IMR-90 (cell line): ENCODE measurements at regions not wholly inside any gene's neighbourhood (a gene's known extent, or its start where the extent isn't known, plus 50 kb on each side); places are given as distances from the start of the nearest gene placed in this dataset.

Source experiments
- ATAC-seq: fragments of 200-7000 bp; cut with Tn5 transposase; 2 replicates; pipeline ENCODE4 v1.9.1; 2020; ENCODE audit warnings: low read depth, mild to moderate bottlenecking, moderate library complexity
- BruUV-seq: library from RNA; stranded (reverse); fragments of 400-500 nt; replicated peaks from 2 replicates; lab custom pipeline; 2021; lab: Mats Ljungman, UMichigan
- CTCF ChIA-PET: fragments of 300-600 bp; formaldehyde crosslinking; extraction: SDS; loops from one replicate; lab custom pipeline; 2021; ENCODE audit warnings: antibody characterized with exemption; lab: Yijun Ruan, JAX
- POLR2A ChIA-PET: fragments of 300-600 bp; sonication (Branson Sonifier 250); formaldehyde crosslinking; loops from one replicate; lab custom pipeline; 2022; ENCODE audit warnings: antibody characterized with exemption; ENCODE audit not compliant: unreplicated experiment; lab: Charles Lee
- DNase-seq: peaks from one replicate; pipeline ENCODE4 v3.0.0; 2013
- H2AFZ ChIP-seq: replicated peaks from 2 replicates; pipeline ENCODE3; 2013; ENCODE audit warnings: low read length, mild to moderate bottlenecking; ENCODE audit not compliant: poor library complexity
- H2AK5ac ChIP-seq: 2 replicates; pipeline ENCODE4 v1.6.1; 2013; ENCODE audit warnings: low read depth, low read length, inconsistent platforms
- H2AK9ac ChIP-seq: replicated peaks from 2 replicates; pipeline ENCODE3; 2013; ENCODE audit warnings: mild to moderate bottlenecking, low read depth, low read length, moderate library complexity; ENCODE audit not compliant: poor library complexity
- H2BK120ac ChIP-seq: 2 replicates; pipeline ENCODE4 v1.6.1; 2013; ENCODE audit warnings: low read depth, low read length, inconsistent platforms
- H2BK15ac ChIP-seq: 3 replicates; pipeline ENCODE4 v1.6.1; 2013; ENCODE audit warnings: low read depth, low read length, inconsistent platforms
- H2BK20ac ChIP-seq: 2 replicates; pipeline ENCODE4 v1.6.1; 2013; ENCODE audit warnings: low read depth, mild to moderate bottlenecking, inconsistent platforms, low read length, moderate library complexity
- H2BK5ac ChIP-seq: 2 replicates; pipeline ENCODE4 v1.6.1; 2013; ENCODE audit warnings: mild to moderate bottlenecking, low read depth, low read length, inconsistent platforms; ENCODE audit not compliant: poor library complexity, severe bottlenecking
- H3K14ac ChIP-seq: replicated peaks from 2 replicates; pipeline ENCODE4 v1.6.1; 2013; ENCODE audit warnings: low read depth, low read length, inconsistent platforms
- H3K18ac ChIP-seq: 2 replicates; pipeline ENCODE4 v1.6.1; 2013; ENCODE audit warnings: low read depth, low read length, control low read depth
- H3K23ac ChIP-seq: 2 replicates; pipeline ENCODE4 v1.6.1; 2013; ENCODE audit warnings: low read depth, low read length, inconsistent platforms
- H3K27ac ChIP-seq: 2 replicates; pipeline ENCODE4 v1.5.1; 2013; ENCODE audit warnings: mild to moderate bottlenecking, control low read depth, low read length; ENCODE audit not compliant: insufficient read depth
- H3K27me3 ChIP-seq: 2 replicates; pipeline ENCODE4 v1.6.1; 2013; ENCODE audit warnings: low read length; ENCODE audit not compliant: control insufficient read depth, insufficient read depth
- H3K36me3 ChIP-seq: 2 replicates; pipeline ENCODE4 v1.6.1; 2013; ENCODE audit warnings: low read length, mixed read lengths; ENCODE audit not compliant: control insufficient read depth, insufficient read depth
- H3K4ac ChIP-seq: 2 replicates; pipeline ENCODE4 v1.6.1; 2013; ENCODE audit warnings: low read depth, low read length, inconsistent platforms
- H3K4me1 ChIP-seq: 2 replicates; pipeline ENCODE4 v1.6.1; 2013; ENCODE audit warnings: low read length, mixed read lengths; ENCODE audit not compliant: control insufficient read depth, insufficient read depth
- H3K4me2 ChIP-seq: 2 replicates; pipeline ENCODE4 v1.6.1; 2013; ENCODE audit warnings: low read depth, mild to moderate bottlenecking, control low read depth, low read length, moderate library complexity
- H3K4me3 ChIP-seq: 2 replicates; pipeline ENCODE4 v1.5.1; 2013; ENCODE audit warnings: low read depth, mild to moderate bottlenecking, control low read depth, low read length, moderate library complexity; ENCODE audit not compliant: insufficient read depth
- H3K56ac ChIP-seq: 2 replicates; pipeline ENCODE4 v1.6.1; 2013; ENCODE audit warnings: low read length, inconsistent platforms; ENCODE audit not compliant: insufficient read depth; ENCODE audit errors: extremely low read depth
- H3K79me1 ChIP-seq, 2 experiments: 2 replicates each; pipeline ENCODE4 v1.6.1; 2013; ENCODE audit warnings: low read length in 2 of 2, inconsistent platforms in 1 of 2, low read depth in 1 of 2
- H3K9ac ChIP-seq: 2 replicates; pipeline ENCODE4 v1.6.1; 2013; ENCODE audit warnings: low read depth, low read length, control low read depth
- H3K9me1 ChIP-seq: 2 replicates; pipeline ENCODE4 v1.6.1; 2013; ENCODE audit warnings: low read length, inconsistent platforms; ENCODE audit not compliant: insufficient read depth
- H3K9me3 ChIP-seq: 2 replicates; pipeline ENCODE4 v1.6.1; 2013; ENCODE audit warnings: low read length; ENCODE audit not compliant: control insufficient read depth, insufficient read depth
- H4K20me1 ChIP-seq: 2 replicates; pipeline ENCODE4 v1.6.1; 2013; ENCODE audit warnings: low read length, inconsistent platforms; ENCODE audit not compliant: insufficient read depth
- H4K5ac ChIP-seq: 2 replicates; pipeline ENCODE4 v1.6.1; 2013; ENCODE audit warnings: mild to moderate bottlenecking, low read depth, low read length, control low read depth
- H4K8ac ChIP-seq, 2 experiments: 2 replicates each; pipeline ENCODE4 v1.6.1; 2013; ENCODE audit warnings: low read depth in 2 of 2, low read length in 2 of 2, control low read depth in 1 of 2, inconsistent platforms in 1 of 2
- H4K91ac ChIP-seq: 2 replicates; pipeline ENCODE4 v1.6.1; 2013; ENCODE audit warnings: low read depth, low read length, inconsistent platforms; ENCODE audit not compliant: insufficient read depth
- BHLHE40 ChIP-seq: fragments of 150-350 bp; IDR thresholded peaks from 2 replicates; pipeline ENCODE4 v1.6.1; 2016; ENCODE audit warnings: mild to moderate bottlenecking, low read depth, low read length
- CEBPB ChIP-seq: IDR thresholded peaks from 2 replicates; pipeline ENCODE4 v1.6.1; 2012; ENCODE audit warnings: low read depth, low read length, improper control_type of control experiment
- CHD1 ChIP-seq: IDR thresholded peaks from 2 replicates; pipeline ENCODE4 v1.6.1; 2012; ENCODE audit warnings: low read depth, low read length, improper control_type of control experiment
- ELK1 ChIP-seq: fragments of 150-350 bp; IDR thresholded peaks from 2 replicates; pipeline ENCODE4 v1.6.1; 2016; ENCODE audit warnings: low read depth, mild to moderate bottlenecking, low read length, moderate library complexity, borderline replicate concordance
- FOS ChIP-seq: fragments of 150-350 bp; IDR thresholded peaks from 2 replicates; pipeline ENCODE4 v1.6.1; 2016; ENCODE audit warnings: low read depth, low read length
- MAFK ChIP-seq: IDR thresholded peaks from 2 replicates; pipeline ENCODE4 v1.6.1; 2012; ENCODE audit warnings: low read depth, low read length, improper control_type of control experiment
- MAZ ChIP-seq: IDR thresholded peaks from 2 replicates; pipeline ENCODE4 v1.6.1; 2012; ENCODE audit warnings: low read depth, mild to moderate bottlenecking, low read length, improper control_type of control experiment, moderate library complexity, borderline replicate concordance
- MXI1 ChIP-seq: IDR thresholded peaks from 2 replicates; pipeline ENCODE4 v1.6.1; 2012; ENCODE audit warnings: low read depth, mild to moderate bottlenecking, low read length, moderate library complexity, borderline replicate concordance
- POLR2A ChIP-seq: IDR thresholded peaks from 2 replicates; pipeline ENCODE4 v1.6.1; 2012; ENCODE audit warnings: mild to moderate bottlenecking, low read depth, low read length
- RAD21 ChIP-seq: IDR thresholded peaks from 2 replicates; pipeline ENCODE4 v1.6.1; 2012; ENCODE audit warnings: low read length, improper control_type of control experiment
- RCOR1 ChIP-seq: IDR thresholded peaks from 2 replicates; pipeline ENCODE4 v1.6.1; 2012; ENCODE audit warnings: mild to moderate bottlenecking, low read length, improper control_type of control experiment; ENCODE audit not compliant: insufficient replicate concordance
- RFX5 ChIP-seq: IDR thresholded peaks from 2 replicates; pipeline ENCODE4 v1.8.0; 2012; ENCODE audit warnings: low read depth, mild to moderate bottlenecking, low read length, moderate library complexity
- SMC3 ChIP-seq: fragments of 150-350 bp; IDR thresholded peaks from 2 replicates; pipeline ENCODE4 v1.6.1; 2016; ENCODE audit warnings: low read depth, mild to moderate bottlenecking, antibody characterized with exemption, low read length, moderate library complexity
- USF2 ChIP-seq: fragments of 150-350 bp; IDR thresholded peaks from 2 replicates; pipeline ENCODE4 v1.6.1; 2017; ENCODE audit warnings: mild to moderate bottlenecking, antibody characterized with exemption, low read length, low read depth
- WGBS, 2 experiments: methylation state at CpG; one replicate each; pipeline versions ENCODE4 v1.1.5 to v1.1.7; 2013; ENCODE audit warnings: missing lambda C conversion rate in 2 of 2; ENCODE audit not compliant: insufficient read length in 1 of 2; ENCODE audit errors: extremely low coverage in 2 of 2; 5-methylcytosine and 5-hydroxymethylcytosine counted together
- dilution Hi-C: fragments of 300-500 bp; cut with HindIII; formaldehyde crosslinking; loops from one replicate; pipeline ENCODE4 v1.14.3; 2018; ENCODE audit warnings: low sequenced_read_pairs; ENCODE audit not compliant: unreplicated experiment
- in situ Hi-C: fragments of 300-500 bp; cut with MboI; formaldehyde crosslinking; loops from 3 replicates; pipeline ENCODE4 v1.14.3; 2019; ENCODE audit warnings: low sequenced_read_pairs, inconsistent platforms, mixed read lengths
- intact Hi-C: fragments of 100-400 bp; cut with micrococcal nuclease; formaldehyde crosslinking; loops from 2 replicates; pipeline ENCODE4 v1.10.0; 2022

- Histone ChIP-seq H2BK5ac (no peak overlapping the region), H4K8ac (no peak overlapping the region), H2BK120ac (no peak overlapping the region), H2BK20ac (no peak overlapping the region), H3K4ac (no peak overlapping the region), H2BK15ac (no peak overlapping the region), H3K4me1 (no peaks in the 10 kb centered on the region), H4K5ac (no peak overlapping the region), H4K91ac (no peak overlapping the region), H3K56ac (no peak overlapping the region), H4K20me1 (no peaks in the 10 kb centered on the region), H3K79me1 (no peaks in the 10 kb centered on the region), H3K4me2 (no peak overlapping the region), H3K4me3 (no peak overlapping the region), H2AK5ac (no peak overlapping the region), H3K27me3 (no peaks in the 10 kb centered on the region), H3K18ac (no peak overlapping the region), H2AFZ (no peak overlapping the region), H3K23ac (no peak overlapping the region), H3K27ac (no peak overlapping the region), H3K14ac (no peak overlapping the region), H2AK9ac (no peak overlapping the region), H3K9me3 (peaks cover 31% of the 10 kb centered on the region), H3K9ac (no peak overlapping the region), H3K36me3 (no peaks in the 10 kb centered on the region), H3K9me1 (no peaks in the 10 kb centered on the region)
- dilution Hi-C loops (no loop called here), in situ Hi-C loops (no loop called here), intact Hi-C loops (no loop called here)
- no peak for ATAC-seq
- ChIA-PET POLR2A (no interaction called here), CTCF (no interaction called here)
- WGBS, 2 experiments, result 0% methylated on average over 1 of the region's 5 CpGs; no CpG with 5 or more reads in 1 of the 2 experiments
- no TSS peak for BruUV-seq
- TF ChIP-seq RAD21 (no peak), ELK1 (no peak), POLR2A (no peak), USF2 (no peak), CEBPB (no peak), RFX5 (no peak), BHLHE40 (no peak), MAZ (no peak), SMC3 (no peak), FOS (no peak), MAFK (no peak), CHD1 (no peak), RCOR1 (no peak), MXI1 (no peak)
- DNase-seq, result no peak
Observed at GRCh38 chr2:359047-359446, 71.2 kb upstream of the ALKAL2 start.
